SK-N-SH (cell line): ENCODE measurements at regions not wholly inside any gene's neighbourhood (a gene's known extent, or its start where the extent isn't known, plus 50 kb on each side); places are given as distances from the start of the nearest gene placed in this dataset.

Source experiments
- CTCF ChIP-seq: fragments of 200-600 bp; sonication (generic); IDR thresholded peaks from 2 replicates; pipeline ENCODE4 v1.6.1; 2017; ENCODE audit warnings: antibody characterized with exemption, mild to moderate bottlenecking, moderate library complexity
- EZH2phosphoT487 ChIP-seq: fragments of 200-600 bp; sonication (generic); IDR thresholded peaks from 2 replicates; pipeline ENCODE4 v1.6.1; 2017; ENCODE audit warnings: low read depth, mixed run types, mild to moderate bottlenecking, antibody characterized with exemption, moderate library complexity, borderline replicate concordance
- MXI1 ChIP-seq: IDR thresholded peaks from 2 replicates; pipeline ENCODE4 v1.6.1; 2012; ENCODE audit warnings: mild to moderate bottlenecking, low read depth, low read length, improper control_type of control experiment
- POLR2AphosphoS5 ChIP-seq: IDR thresholded peaks from 2 replicates; pipeline ENCODE4 v1.6.1; 2012; ENCODE audit warnings: low read depth, low read length
- RAD21 ChIP-seq: IDR thresholded peaks from 2 replicates; pipeline ENCODE4 v1.6.1; 2012; ENCODE audit warnings: mild to moderate bottlenecking, low read length
- RXRA ChIP-seq: IDR thresholded peaks from 2 replicates; pipeline ENCODE4 v1.4.0; 2012; ENCODE audit warnings: low read depth, mild to moderate bottlenecking, borderline replicate concordance
- ZBTB33 ChIP-seq: IDR thresholded peaks from 2 replicates; pipeline ENCODE4 v1.4.0; 2012; ENCODE audit warnings: low read depth, borderline replicate concordance

GRCh38 chrX:114221445-114221844 lies 362.4 kb upstream of the HTR2C start:
- no peak for TF ChIP-seq CTCF
- TF ChIP-seq EZH2phosphoT487 = no peak
- TF ChIP-seq RXRA = no peak
- TF ChIP-seq MXI1 = no peak
- no peak for TF ChIP-seq ZBTB33
- TF ChIP-seq POLR2AphosphoS5 = no peak
- no peak for TF ChIP-seq RAD21
